Activated T-cell treated with anti-CD3 and anti-CD28 coated beads for 24 hours (primary cell): ENCODE measurements at regions not wholly inside any gene's neighbourhood (a gene's known extent, or its start where the extent isn't known, plus 50 kb on each side); places are given as distances from the start of the nearest gene placed in this dataset.

Experiments used
- DNase-seq: peaks from one replicate; pipeline ENCODE4 v3.0.0-alpha.2; 2020; ENCODE audit warnings: low read depth

GRCh38 chr9:126125577-126125976, 201.1 kb upstream of the MVB12B start:
- DNase-seq = no peak

GRCh38 chr9:126125992-126126409, 200.6 kb upstream of the MVB12B start:
- no peak for DNase-seq

DNA sequence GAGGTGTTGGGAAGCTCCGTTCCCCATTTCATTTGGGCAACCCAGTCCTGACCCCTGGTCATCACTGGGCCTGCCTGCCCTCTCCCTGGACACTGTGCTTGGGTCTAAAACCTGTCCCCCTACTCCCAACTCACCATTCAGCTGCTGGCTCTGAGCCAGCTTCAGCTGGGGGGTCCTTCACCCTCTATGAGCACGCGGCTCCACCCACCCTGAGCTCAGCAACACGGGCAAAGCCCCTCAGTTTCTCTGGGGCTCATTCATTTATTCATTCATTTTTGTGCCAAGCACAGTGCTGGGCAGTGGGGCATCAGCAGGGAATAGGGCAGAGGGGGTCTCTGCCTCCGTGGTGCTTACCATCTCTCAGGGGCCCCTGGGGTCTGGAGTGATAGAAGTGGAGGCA, 199.8 kb upstream of the MVB12B start:
- DNase-seq = no peak

- no peak for DNase-seq
Observed at GRCh38 chr9:126127591-126127990, 199.0 kb upstream of the MVB12B start.

- DNase-seq = no peak
Observed at GRCh38 chr9:126128494-126129142, 198.0 kb upstream of the MVB12B start.

GRCh38 chr9:126131066-126132010, 195.3 kb upstream of the MVB12B start:
- DNase-seq = no peak

DNA sequence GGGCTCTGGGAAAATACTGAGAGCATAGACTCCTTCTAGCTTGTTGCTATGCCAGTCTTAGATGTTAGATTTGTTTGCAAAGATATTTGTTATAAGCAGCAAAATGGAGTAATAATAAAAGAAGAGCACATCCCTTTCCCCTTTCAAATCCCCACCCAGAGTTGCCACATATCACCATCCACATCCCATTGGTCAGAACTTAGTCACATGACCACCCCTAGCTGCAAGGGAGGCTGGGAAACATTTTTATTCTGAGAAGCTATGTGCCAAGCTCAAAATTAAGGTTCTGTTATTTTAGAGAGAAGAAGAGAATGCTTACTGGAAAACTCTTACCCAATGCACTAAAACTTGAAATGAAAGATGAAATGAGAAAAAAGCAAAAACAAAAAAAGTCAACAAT, 193.9 kb upstream of the MVB12B start:
- no peak for DNase-seq

DNA sequence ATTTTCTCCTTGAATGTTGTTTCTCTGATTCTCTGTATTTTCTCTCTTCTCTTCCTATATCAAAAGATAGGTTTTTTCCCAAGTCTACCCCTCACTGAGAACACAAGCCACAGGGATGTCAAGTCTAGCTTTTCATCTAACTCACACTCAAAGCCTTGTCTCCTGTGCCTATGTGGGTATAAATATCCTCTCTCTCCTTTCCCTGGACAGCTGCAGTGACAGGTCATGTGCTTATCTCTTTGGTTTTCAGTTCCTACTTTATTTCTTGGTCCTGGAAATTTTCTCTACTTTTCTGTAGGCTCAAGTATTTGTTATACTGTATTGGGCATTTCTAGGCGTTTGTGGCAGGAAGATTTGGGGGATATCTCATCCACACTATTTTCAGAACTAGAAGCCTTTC, 182.4 kb upstream of the MVB12B start:
- DNase-seq = no peak

- no peak for DNase-seq
Observed at GRCh38 chr9:126144603-126145456, 181.8 kb upstream of the MVB12B start.

- no peak for DNase-seq
Observed at GRCh38 chr9:126145887-126146253, 180.8 kb upstream of the MVB12B start.

DNA sequence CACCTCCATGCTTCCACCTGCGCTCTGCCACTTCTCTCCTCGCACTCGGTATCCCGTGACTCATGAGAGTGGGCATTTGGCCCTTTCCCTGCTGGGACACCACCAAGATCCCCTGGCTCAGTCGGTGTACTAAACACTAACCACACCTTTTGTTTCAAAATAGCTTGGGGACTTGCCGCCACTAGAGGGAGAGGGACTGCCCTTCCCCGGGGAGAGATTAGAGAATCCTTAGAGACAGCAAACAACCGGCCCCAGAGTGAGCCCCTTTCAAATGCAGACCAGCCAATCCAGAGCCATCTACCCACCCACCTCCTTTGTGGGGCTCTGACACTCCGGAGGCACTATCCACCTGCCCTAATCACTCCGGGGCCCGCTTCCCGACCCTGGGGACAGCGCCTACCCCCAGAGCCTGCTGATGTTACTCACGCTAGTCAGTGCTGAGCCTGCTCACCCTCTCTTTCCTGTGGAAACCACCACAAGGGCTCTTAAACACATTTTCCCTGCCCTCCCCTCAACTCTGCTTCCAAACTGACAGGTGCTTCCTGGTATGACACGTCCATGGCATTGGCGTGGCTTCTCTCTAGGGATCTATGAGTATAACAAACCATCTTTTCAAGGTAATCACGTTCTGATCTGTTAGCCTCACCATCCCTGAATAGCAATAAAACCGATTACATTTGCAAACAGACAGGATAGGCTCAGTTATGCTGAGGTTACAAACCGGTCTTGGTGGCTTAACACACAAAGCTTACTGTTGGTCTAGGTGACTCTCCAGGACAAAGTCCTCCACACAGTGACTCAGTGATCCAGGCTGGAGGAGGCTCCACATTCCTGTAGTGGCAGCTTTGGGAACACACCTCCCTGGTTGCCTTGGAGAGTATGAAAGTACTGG, 180.1 kb upstream of the MVB12B start:
- DNase-seq = peak; percentile 8

- no peak for DNase-seq
Observed at GRCh38 chr9:126147186-126147935, 179.3 kb upstream of the MVB12B start.

GRCh38 chr9:126147936-126148870, 178.4 kb upstream of the MVB12B start:
- no peak for DNase-seq

- no peak for DNase-seq
Observed at GRCh38 chr9:126148994-126149393, 177.6 kb upstream of the MVB12B start.

GRCh38 chr9:126149661-126150060, 177.0 kb upstream of the MVB12B start:
- no peak for DNase-seq

- no peak for DNase-seq
Observed at GRCh38 chr9:126150411-126151030, 176.1 kb upstream of the MVB12B start.

DNA sequence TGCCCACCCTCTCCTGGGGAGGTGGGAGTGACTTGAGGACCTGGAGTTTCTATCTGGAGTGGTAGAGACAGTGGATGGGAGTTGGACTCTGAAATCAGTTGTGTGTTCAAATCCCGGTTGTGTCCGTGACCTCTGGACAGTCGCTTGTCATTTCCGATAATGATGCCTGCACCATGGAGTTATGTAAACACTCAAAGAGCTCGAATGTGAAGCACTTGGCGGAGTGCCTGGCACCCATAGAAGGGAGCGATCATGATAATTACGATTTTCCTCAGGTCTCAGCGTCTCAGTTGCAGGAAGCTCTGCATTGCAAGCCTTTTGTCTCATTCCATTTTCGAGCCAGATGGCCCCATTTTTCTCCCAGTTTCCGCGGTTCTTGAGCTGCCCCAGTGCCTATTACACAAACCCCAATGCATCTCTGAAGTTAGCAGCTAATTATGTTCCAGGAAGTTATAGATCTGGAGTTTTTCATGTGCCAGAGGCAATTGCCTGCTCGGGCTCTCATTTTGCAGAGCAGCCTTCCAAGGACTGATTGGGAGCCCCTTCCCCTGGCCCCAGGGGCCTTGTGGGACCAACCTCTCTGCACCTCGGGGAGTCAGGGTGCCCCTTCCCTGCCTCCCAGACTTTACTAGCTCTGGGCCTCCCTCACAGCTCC, 175.5 kb upstream of the MVB12B start:
- no peak for DNase-seq

- no peak for DNase-seq
Observed at GRCh38 chr9:126151686-126152134, 174.9 kb upstream of the MVB12B start.
